Keratinocyte (primary cell): ENCODE measurements at regions not wholly inside any gene's neighbourhood (a gene's known extent, or its start where the extent isn't known, plus 50 kb on each side); places are given as distances from the start of the nearest gene placed in this dataset.

Source experiments
- DNase-seq: peaks from one replicate; pipeline ENCODE4 v3.0.0-alpha.2; 2011; ENCODE audit warnings: low read depth, missing footprints, low spot score
- FAIRE-seq: peaks from 2 replicates; lab custom pipeline; 2011; peaks lifted over from hg19 to GRCh38; lab: Jason Lieb, UNC
- H2AFZ ChIP-seq: 2 replicates; pipeline ENCODE4 v1.6.0; 2012; ENCODE audit warnings: low read length, control low read depth, inconsistent platforms; ENCODE audit not compliant: control insufficient read depth
- H3K27ac ChIP-seq: 2 replicates; pipeline ENCODE4 v1.5.1; 2011; ENCODE audit warnings: low read length; ENCODE audit not compliant: control insufficient read depth, insufficient read depth
- H3K27me3 ChIP-seq: 3 replicates; pipeline ENCODE4 v1.6.0; 2011; ENCODE audit warnings: low read length; ENCODE audit not compliant: control insufficient read depth, insufficient read depth; ENCODE audit errors: extremely low read depth
- H3K36me3 ChIP-seq, 2 experiments: 2 replicates in 1 of 2; 3 replicates in 1 of 2; pipeline ENCODE4 v1.5.1; 2011; ENCODE audit warnings: low read length in 2 of 2, mild to moderate bottlenecking in 1 of 2; ENCODE audit not compliant: control insufficient read depth in 2 of 2, insufficient read depth in 2 of 2; ENCODE audit errors: extremely low read depth in 1 of 2
- H3K4me1 ChIP-seq: 3 replicates; pipeline ENCODE4 v1.5.1; 2011; ENCODE audit warnings: low read length; ENCODE audit not compliant: control insufficient read depth, insufficient read depth; ENCODE audit errors: extremely low read depth
- H3K4me2 ChIP-seq: 3 replicates; pipeline ENCODE4 v1.6.0; 2011; ENCODE audit warnings: low read depth, low read length; ENCODE audit not compliant: control insufficient read depth, insufficient read depth; ENCODE audit errors: extremely low read depth
- H3K4me3 ChIP-seq, 3 experiments: fragments of 200-600 bp in 1 of 3; sonication (generic) in 1 of 3; 2 replicates in 2 of 3; 3 replicates in 1 of 3; pipeline ENCODE4 v1.5.1; 2011 to 2016; ENCODE audit warnings: low read length in 3 of 3, mild to moderate bottlenecking in 3 of 3, control low read depth in 2 of 3, inconsistent platforms in 1 of 3, low read depth in 1 of 3, mixed read lengths in 1 of 3, mixed run types in 1 of 3, moderate library complexity in 1 of 3; ENCODE audit not compliant: control insufficient read depth in 2 of 3, insufficient read depth in 2 of 3; ENCODE audit errors: extremely low read depth in 1 of 3
- H3K79me2 ChIP-seq: 2 replicates; pipeline ENCODE4 v1.6.0; 2012; ENCODE audit warnings: low read length; ENCODE audit not compliant: control insufficient read depth, insufficient read depth
- H3K9ac ChIP-seq: 3 replicates; pipeline ENCODE4 v1.6.0; 2011; ENCODE audit warnings: low read length; ENCODE audit not compliant: control insufficient read depth, insufficient read depth; ENCODE audit errors: extremely low read depth
- H3K9me1 ChIP-seq: 3 replicates; pipeline ENCODE4 v1.6.0; 2011; ENCODE audit warnings: low read length; ENCODE audit not compliant: control insufficient read depth, insufficient read depth; ENCODE audit errors: extremely low read depth
- H3K9me3 ChIP-seq: 2 replicates; pipeline ENCODE4 v1.5.1; 2012; ENCODE audit warnings: low read depth, low read length; ENCODE audit not compliant: control insufficient read depth
- H4K20me1 ChIP-seq: 3 replicates; pipeline ENCODE4 v1.6.0; 2011; ENCODE audit warnings: low read length; ENCODE audit not compliant: control insufficient read depth, insufficient read depth; ENCODE audit errors: extremely low read depth
- CTCF ChIP-seq, 3 experiments: IDR thresholded peaks in 1 of 3; conservative IDR thresholded peaks in 1 of 3; optimal IDR thresholded peaks in 1 of 3; 2 replicates in 2 of 3; 3 replicates in 1 of 3; pipeline versions ENCODE3 to v1.5.1; 2011; ENCODE audit warnings: low read length in 3 of 3, mild to moderate bottlenecking in 3 of 3, moderate library complexity in 2 of 3, control low read depth in 1 of 3, inconsistent platforms in 1 of 3; ENCODE audit not compliant: insufficient read depth in 2 of 3; ENCODE audit errors: extremely low read depth in 1 of 3
- EZH2 ChIP-seq: IDR thresholded peaks from one replicate; pipeline ENCODE4 v1.6.1; 2012; ENCODE audit warnings: inconsistent platforms, mild to moderate bottlenecking, low read length, moderate library complexity
- dilution Hi-C: fragments of 300-500 bp; cut with MboI; formaldehyde crosslinking; loops from one replicate; pipeline ENCODE4 v1.7.0; 2020; ENCODE audit warnings: low sequenced_read_pairs; ENCODE audit not compliant: extremely low pct_ligation_motif_present

- no peaks in the 10 kb centered on the region for H3K79me2 ChIP-seq
- no peak for TF ChIP-seq EZH2
- no peak for TF ChIP-seq CTCF (optimal IDR thresholded peaks at IDR 0.05 in 1 of 3, IDR thresholded peaks at IDR 0.05 in 1 of 3, conservative IDR thresholded peaks at IDR 0.05 in 1 of 3; ENCODE audit: extremely low read depth in 1 of 3, insufficient read depth in 2 of 3, low read length in 3 of 3)
- dilution Hi-C loops, result no loop called here
- FAIRE-seq, result no peak
- no peaks in the 10 kb centered on the region for H3K27me3 ChIP-seq
- H3K9me1 ChIP-seq, result no peaks in the 10 kb centered on the region
- no peak overlapping the region for H3K4me3 ChIP-seq
- peaks cover 13% of the 10 kb centered on the region for H3K4me1 ChIP-seq
- H4K20me1 ChIP-seq, result no peaks in the 10 kb centered on the region
- peak overlapping the region; percentile 53 for H3K27ac ChIP-seq
- H2AFZ ChIP-seq, result no peak overlapping the region
- H3K9me3 ChIP-seq, result no peaks in the 10 kb centered on the region
- no peaks in the 10 kb centered on the region for H3K36me3 ChIP-seq
- H3K4me2 ChIP-seq, result peak overlapping the region; percentile 4
- peak; percentile 26 for DNase-seq
- no peak overlapping the region for H3K9ac ChIP-seq
These were observed 64.7 kb upstream of the EXOC1L start for GRCh38 chr4:55754754-55755350.

- TF ChIP-seq EZH2 (no peak), CTCF (optimal IDR thresholded peaks at IDR 0.05 in 1 of 3, IDR thresholded peaks at IDR 0.05 in 1 of 3, conservative IDR thresholded peaks at IDR 0.05 in 1 of 3; ENCODE audit: extremely low read depth in 1 of 3, insufficient read depth in 2 of 3, low read length in 3 of 3) (no peak)
- Histone ChIP-seq H3K4me3 (no peak overlapping the region), H3K9ac (no peak overlapping the region), H3K9me3 (no peaks in the 10 kb centered on the region), H2AFZ (no peak overlapping the region), H3K79me2 (no peaks in the 10 kb centered on the region), H4K20me1 (no peaks in the 10 kb centered on the region), H3K36me3 (no peaks in the 10 kb centered on the region), H3K4me1 (peaks cover 13% of the 10 kb centered on the region), H3K27me3 (no peaks in the 10 kb centered on the region), H3K27ac (no peak overlapping the region), H3K9me1 (no peaks in the 10 kb centered on the region), H3K4me2 (no peak overlapping the region)
- FAIRE-seq (no peak), DNase-seq (no peak)
- dilution Hi-C loops, result no loop called here
These were observed 63.4 kb upstream of the EXOC1L start for GRCh38 chr4:55756208-55756607.
